ENCODE measurements at regions not wholly inside any gene's neighbourhood (a gene's known extent, or its start where the extent isn't known, plus 50 kb on each side); places are given as distances from the start of the nearest gene placed in this dataset.
"Not testable (repeated sequence)": the region's sequence is repeated elsewhere in the genome, so short reads cannot be mapped to it uniquely, and the experiment has no call there.

DNA sequence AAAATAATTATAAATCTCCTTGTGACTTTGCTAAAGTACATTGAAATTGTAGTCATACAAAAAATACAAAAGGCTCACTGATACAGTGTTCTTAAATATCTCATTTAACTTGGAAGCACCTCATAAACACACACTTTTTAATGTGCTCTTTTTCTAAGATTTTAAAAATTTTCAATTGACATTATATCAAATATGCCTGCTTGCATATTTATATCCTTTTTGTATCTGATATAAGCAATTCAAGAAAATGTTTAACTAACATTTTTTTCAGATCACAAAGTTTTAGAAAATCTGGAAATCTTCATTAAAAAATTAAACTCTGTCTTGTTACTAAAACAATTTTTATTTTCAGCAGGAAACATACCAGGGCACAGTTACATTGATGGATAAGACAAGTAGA, 661.5 kb downstream of the REEP3 start:
- DNase-seq (ENCODE audit: low read depth in 2 of 2) = no peak
- TF ChIP-seq, protein P1, sequence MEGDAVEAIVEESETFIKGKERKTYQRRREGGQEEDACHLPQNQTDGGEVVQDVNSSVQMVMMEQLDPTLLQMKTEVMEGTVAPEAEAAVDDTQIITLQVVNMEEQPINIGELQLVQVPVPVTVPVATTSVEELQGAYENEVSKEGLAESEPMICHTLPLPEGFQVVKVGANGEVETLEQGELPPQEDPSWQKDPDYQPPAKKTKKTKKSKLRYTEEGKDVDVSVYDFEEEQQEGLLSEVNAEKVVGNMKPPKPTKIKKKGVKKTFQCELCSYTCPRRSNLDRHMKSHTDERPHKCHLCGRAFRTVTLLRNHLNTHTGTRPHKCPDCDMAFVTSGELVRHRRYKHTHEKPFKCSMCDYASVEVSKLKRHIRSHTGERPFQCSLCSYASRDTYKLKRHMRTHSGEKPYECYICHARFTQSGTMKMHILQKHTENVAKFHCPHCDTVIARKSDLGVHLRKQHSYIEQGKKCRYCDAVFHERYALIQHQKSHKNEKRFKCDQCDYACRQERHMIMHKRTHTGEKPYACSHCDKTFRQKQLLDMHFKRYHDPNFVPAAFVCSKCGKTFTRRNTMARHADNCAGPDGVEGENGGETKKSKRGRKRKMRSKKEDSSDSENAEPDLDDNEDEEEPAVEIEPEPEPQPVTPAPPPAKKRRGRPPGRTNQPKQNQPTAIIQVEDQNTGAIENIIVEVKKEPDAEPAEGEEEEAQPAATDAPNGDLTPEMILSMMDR (IDR thresholded peaks at IDR 0.05; ENCODE audit: low read depth, low read length) = no peak
- H3K4me3 ChIP-seq (replicated peaks in 1 of 2; ENCODE audit: low read depth in 2 of 2, low read length in 2 of 2) = no peak overlapping the region

DNA sequence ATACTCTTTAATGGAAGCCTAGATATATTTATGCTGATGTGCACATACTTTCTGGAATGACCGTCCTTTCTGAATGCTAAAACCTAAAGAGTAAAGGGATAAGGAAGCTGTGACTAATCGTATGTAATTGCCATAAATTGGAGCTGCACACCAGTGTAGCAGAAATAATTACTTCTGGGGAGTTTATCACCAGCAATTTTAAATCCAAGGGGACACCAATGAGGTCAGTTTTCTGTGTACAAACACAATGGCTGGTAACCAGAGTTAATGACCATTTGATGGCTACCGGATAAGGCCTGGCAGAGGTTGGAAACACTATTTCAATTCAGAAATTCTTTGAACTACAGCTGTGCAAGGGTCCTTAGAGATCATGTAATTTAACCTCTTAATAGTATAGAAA, 670.1 kb downstream of the REEP3 start:
- H3K4me3 ChIP-seq (replicated peaks in 1 of 2; ENCODE audit: low read depth in 2 of 2, low read length in 2 of 2) = no peak overlapping the region
- DNase-seq (ENCODE audit: low read depth in 2 of 2) = no peak
- TF ChIP-seq, protein P1 (IDR thresholded peaks at IDR 0.05; ENCODE audit: low read depth, low read length) = no peak

DNA sequence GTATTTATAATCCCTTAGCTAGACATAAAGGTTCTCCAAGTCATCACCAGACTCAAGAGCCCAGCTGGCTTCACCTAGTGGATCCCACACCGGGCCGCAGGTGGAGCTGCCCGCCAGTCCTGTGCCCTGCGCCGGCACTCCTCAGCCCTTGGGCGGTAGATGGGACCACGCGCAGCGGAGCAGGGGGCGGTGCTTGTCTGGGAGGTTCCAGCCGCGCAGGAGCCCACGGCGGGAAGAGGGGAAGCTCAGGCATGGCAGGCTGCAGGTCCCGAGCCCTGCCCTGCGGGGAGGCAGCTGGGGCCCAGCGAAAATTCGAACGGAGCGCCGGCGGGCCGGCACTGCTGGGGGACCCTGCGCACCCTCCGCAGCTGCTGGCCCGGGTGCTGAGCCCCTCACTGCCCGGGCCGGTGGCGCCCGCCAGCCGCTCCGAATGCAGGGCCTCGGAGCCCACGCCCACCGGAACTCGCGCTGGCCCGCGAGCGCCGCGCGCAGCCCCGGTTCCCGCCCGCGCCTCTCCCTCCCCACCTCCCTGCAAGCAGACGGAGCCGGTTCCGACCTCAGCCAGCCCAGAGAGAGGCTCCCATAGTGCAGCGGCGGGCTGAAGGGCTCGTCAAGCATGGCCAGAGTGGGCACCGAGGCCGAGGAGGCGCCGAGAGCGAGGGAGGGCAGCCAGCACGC, 675.6 kb downstream of the REEP3 start:
- TF ChIP-seq, protein P1 (IDR thresholded peaks at IDR 0.05; ENCODE audit: low read depth, low read length) = no peak
- no peak overlapping the region for H3K4me3 ChIP-seq (replicated peaks in 1 of 2; ENCODE audit: low read depth in 2 of 2, low read length in 2 of 2)
- no peak for DNase-seq (ENCODE audit: low read depth in 2 of 2)

- no peak for DNase-seq (ENCODE audit: low read depth in 2 of 2)
- no peak overlapping the region for H3K4me3 ChIP-seq (replicated peaks in 1 of 2; ENCODE audit: low read depth in 2 of 2, low read length in 2 of 2)
- TF ChIP-seq, protein P1 (IDR thresholded peaks at IDR 0.05; ENCODE audit: low read depth, low read length) = no peak
These were observed 680.7 kb downstream of the REEP3 start for GRCh38 chr10:64201936-64202335.

DNA sequence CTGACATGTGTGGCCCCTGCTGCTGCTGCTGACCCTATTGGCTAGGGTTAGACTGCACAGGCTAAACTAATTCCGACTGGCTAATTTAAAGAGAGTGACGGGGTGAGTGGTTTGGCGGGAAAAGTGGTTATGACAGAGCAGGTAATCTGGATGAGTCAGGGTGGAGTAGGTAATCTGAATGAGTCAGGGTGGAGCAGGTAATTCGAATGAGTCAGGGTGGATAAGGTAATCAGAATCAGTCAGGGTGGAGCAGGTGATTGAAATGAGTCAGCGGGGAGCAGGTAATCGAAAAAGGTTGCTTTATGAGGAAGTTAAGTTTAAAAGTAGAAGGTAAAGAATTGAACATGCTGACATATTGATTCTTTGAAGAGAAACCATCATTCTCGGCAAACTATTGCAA, 683.3 kb downstream of the REEP3 start:
- not testable (repeated sequence) for H3K4me3 ChIP-seq (replicated peaks in 1 of 2; ENCODE audit: low read depth in 2 of 2, low read length in 2 of 2); DNase-seq (ENCODE audit: low read depth in 2 of 2)

DNA sequence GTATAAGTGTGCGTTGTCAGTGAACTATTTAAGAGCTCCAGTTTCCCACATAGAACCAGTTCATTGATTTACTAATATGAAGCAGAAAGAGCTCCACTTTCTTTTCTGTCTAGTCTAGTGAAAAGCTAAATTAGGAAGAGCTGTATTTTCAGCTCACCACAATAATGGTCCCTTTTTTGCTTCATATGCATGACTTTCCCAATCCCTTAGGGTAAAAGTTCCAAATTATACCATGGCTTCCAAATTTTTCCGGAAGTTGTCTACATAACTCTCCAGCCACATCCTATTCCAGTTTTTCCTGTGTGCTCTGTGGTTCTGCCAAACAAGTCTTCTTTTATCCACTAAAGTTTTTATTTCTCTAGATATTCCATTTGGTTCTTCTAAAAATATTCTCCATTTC, 685.2 kb downstream of the REEP3 start:
- DNase-seq (ENCODE audit: low read depth in 2 of 2) = no peak
- TF ChIP-seq, protein P1 (IDR thresholded peaks at IDR 0.05; ENCODE audit: low read depth, low read length) = no peak
- H3K4me3 ChIP-seq (replicated peaks in 1 of 2; ENCODE audit: low read depth in 2 of 2, low read length in 2 of 2) = no peak overlapping the region

DNA sequence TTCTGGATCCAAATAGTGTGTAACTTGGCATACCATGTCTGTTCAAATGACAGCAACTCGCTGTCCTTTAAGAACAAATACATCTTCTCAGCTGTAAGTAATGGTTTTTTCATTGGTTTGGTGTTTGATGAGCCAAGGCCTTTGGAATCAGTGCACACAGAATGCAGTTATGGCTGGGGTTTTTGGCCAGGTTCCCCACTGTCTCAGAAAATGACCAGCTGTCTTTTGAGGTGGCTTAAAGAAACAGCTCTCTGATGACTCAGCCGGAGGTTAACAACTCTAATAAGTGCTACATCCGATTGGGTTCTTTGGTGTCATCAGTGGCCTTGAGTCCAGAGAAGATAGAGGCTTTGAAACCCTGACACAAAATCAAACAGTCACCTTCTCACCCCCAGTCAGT, 688.4 kb downstream of the REEP3 start:
- TF ChIP-seq, protein P1 (IDR thresholded peaks at IDR 0.05; ENCODE audit: low read depth, low read length) = no peak
- peak in 1 of 2 donors; percentile 57 for DNase-seq (ENCODE audit: low read depth in 2 of 2)
- no peak overlapping the region for H3K4me3 ChIP-seq (replicated peaks in 1 of 2; ENCODE audit: low read depth in 2 of 2, low read length in 2 of 2)
